ENCODE measurements at regions not wholly inside any gene's neighbourhood (a gene's known extent, or its start where the extent isn't known, plus 50 kb on each side); places are given as distances from the start of the nearest gene placed in this dataset.

GRCh38 chr9:86660146-86660943 lies 287.0 kb downstream of the GAS1 start:
- Histone ChIP-seq H3K4me1 (replicated peaks in 1 of 2; ENCODE audit: control insufficient read depth in 2 of 2, insufficient read depth in 2 of 2, low read length in 2 of 2) (no peaks in the 10 kb centered on the region), H3K27ac (ENCODE audit: extremely low read depth, low read depth, low read length) (no peak overlapping the region), H3K36me3 (ENCODE audit: control insufficient read depth, insufficient read depth, low read length) (no peaks in the 10 kb centered on the region), H4K20me1 (replicated peaks; ENCODE audit: control insufficient read depth, insufficient read depth, low read length) (no peaks in the 10 kb centered on the region), H2AFZ (ENCODE audit: low read depth, low read length) (no peak overlapping the region), H3K9me1 (ENCODE audit: control insufficient read depth, insufficient read depth, low read length) (no peaks in the 10 kb centered on the region), H3K9ac (ENCODE audit: insufficient read depth in 1 of 2, low read depth in 2 of 2, low read length in 2 of 2) (no peak overlapping the region), H3K9me3 (replicated peaks; ENCODE audit: control insufficient read depth, insufficient read depth, low read depth, low read length) (no peaks in the 10 kb centered on the region), H3K4me2 (ENCODE audit: insufficient read depth, low read length) (no peak overlapping the region), H3K79me2 (ENCODE audit: control insufficient read depth, insufficient read depth, low read length) (no peaks in the 10 kb centered on the region), H3K4me3 (no peak overlapping the region), H3K27me3 (ENCODE audit: control insufficient read depth in 2 of 2, insufficient read depth in 2 of 2, low read length in 2 of 2) (no peaks in the 10 kb centered on the region)
- DNase-seq (ENCODE audit: extremely low read depth in 1 of 4, low spot score in 3 of 4) (no peak), ATAC-seq (no peak), FAIRE-seq (no peak)
- ChIA-PET CTCF (ENCODE audit: low intra/inter-chr PET ratio) (no interaction called here), POLR2A (no interaction called here)
- TF ChIP-seq NR1H2 (CRISPR knock-in tag; IDR thresholded peaks at IDR 0.05), result no peak
- TF ChIP-seq KDM5B (IDR thresholded peaks at IDR 0.05; ENCODE audit: insufficient replicate concordance, low read depth, low read length), result no peak
- no peak for TF ChIP-seq PHB2 (IDR thresholded peaks at IDR 0.05; ENCODE audit: low read depth)
- TF ChIP-seq, protein P1, sequence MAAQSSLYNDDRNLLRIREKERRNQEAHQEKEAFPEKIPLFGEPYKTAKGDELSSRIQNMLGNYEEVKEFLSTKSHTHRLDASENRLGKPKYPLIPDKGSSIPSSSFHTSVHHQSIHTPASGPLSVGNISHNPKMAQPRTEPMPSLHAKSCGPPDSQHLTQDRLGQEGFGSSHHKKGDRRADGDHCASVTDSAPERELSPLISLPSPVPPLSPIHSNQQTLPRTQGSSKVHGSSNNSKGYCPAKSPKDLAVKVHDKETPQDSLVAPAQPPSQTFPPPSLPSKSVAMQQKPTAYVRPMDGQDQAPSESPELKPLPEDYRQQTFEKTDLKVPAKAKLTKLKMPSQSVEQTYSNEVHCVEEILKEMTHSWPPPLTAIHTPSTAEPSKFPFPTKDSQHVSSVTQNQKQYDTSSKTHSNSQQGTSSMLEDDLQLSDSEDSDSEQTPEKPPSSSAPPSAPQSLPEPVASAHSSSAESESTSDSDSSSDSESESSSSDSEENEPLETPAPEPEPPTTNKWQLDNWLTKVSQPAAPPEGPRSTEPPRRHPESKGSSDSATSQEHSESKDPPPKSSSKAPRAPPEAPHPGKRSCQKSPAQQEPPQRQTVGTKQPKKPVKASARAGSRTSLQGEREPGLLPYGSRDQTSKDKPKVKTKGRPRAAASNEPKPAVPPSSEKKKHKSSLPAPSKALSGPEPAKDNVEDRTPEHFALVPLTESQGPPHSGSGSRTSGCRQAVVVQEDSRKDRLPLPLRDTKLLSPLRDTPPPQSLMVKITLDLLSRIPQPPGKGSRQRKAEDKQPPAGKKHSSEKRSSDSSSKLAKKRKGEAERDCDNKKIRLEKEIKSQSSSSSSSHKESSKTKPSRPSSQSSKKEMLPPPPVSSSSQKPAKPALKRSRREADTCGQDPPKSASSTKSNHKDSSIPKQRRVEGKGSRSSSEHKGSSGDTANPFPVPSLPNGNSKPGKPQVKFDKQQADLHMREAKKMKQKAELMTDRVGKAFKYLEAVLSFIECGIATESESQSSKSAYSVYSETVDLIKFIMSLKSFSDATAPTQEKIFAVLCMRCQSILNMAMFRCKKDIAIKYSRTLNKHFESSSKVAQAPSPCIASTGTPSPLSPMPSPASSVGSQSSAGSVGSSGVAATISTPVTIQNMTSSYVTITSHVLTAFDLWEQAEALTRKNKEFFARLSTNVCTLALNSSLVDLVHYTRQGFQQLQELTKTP (IDR thresholded peaks at IDR 0.05; ENCODE audit: low read depth in 1 of 2, partially characterized antibody in 2 of 2), result no peak
- no peak for TF ChIP-seq FOXK1 (CRISPR knock-in tag; IDR thresholded peaks at IDR 0.05; ENCODE audit: borderline replicate concordance)
- TF ChIP-seq IRF9 (tag; IDR thresholded peaks at IDR 0.05), result no peak
- no peak for TF ChIP-seq ZNF124 (CRISPR knock-in tag; IDR thresholded peaks at IDR 0.05)
- TF ChIP-seq GTF2F1 (IDR thresholded peaks at IDR 0.05; ENCODE audit: low read depth, low read length), result no peak
- TF ChIP-seq, protein P2, sequence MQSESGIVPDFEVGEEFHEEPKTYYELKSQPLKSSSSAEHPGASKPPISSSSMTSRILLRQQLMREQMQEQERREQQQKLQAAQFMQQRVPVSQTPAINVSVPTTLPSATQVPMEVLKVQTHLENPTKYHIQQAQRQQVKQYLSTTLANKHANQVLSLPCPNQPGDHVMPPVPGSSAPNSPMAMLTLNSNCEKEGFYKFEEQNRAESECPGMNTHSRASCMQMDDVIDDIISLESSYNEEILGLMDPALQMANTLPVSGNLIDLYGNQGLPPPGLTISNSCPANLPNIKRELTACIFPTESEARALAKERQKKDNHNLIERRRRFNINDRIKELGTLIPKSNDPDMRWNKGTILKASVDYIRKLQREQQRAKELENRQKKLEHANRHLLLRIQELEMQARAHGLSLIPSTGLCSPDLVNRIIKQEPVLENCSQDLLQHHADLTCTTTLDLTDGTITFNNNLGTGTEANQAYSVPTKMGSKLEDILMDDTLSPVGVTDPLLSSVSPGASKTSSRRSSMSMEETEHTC (IDR thresholded peaks at IDR 0.05), result no peak
- no peak for TF ChIP-seq ZNF589 (CRISPR knock-in tag; IDR thresholded peaks at IDR 0.05; ENCODE audit: low read depth)
- BruUV-seq (replicated peaks), result no TSS peak
- WGBS (ENCODE audit: insufficient coverage, low coverage, missing lambda C conversion rate), result 1% methylated on average over 7 of the region's 7 CpGs
- in situ Hi-C loops (cut with MboI), result no loop called here
- intact Hi-C loops (cut with micrococcal nuclease), result no loop called here

All from K562 (cell line).